Lung (tissue), 11 donors: ENCODE measurements at regions not wholly inside any gene's neighbourhood (a gene's known extent, or its start where the extent isn't known, plus 50 kb on each side); places are given as distances from the start of the nearest gene placed in this dataset.

ENCODE experiments used
- ATAC-seq: fragments of 200-7000 bp; cut with Tn5 transposase; one replicate; pipeline ENCODE4 v1.9.1; 2020; ENCODE audit warnings: moderate number of reproducible peaks; ENCODE audit not compliant: insufficient read depth, low FRiP score
- DNase-seq, 3 donors: peaks; one replicate each; pipeline ENCODE4 v3.0.0-alpha.2; 2013 to 2017
- H3K27ac ChIP-seq, 2 donors: one replicate each; pipeline ENCODE4 v1.5.1; 2013; ENCODE audit warnings: mild to moderate bottlenecking in 2 of 2, moderate library complexity in 2 of 2, control low read depth in 1 of 2, inconsistent platforms in 1 of 2, low read depth in 1 of 2, low read length in 1 of 2
- H3K27me3 ChIP-seq, 3 donors: one replicate each; pipeline ENCODE4 v1.5.1; 2013; ENCODE audit warnings: low read length in 2 of 3; ENCODE audit not compliant: control insufficient read depth in 3 of 3, insufficient read depth in 3 of 3
- H3K36me3 ChIP-seq, 4 donors: one replicate each; pipeline ENCODE4 v1.5.1; 2013; ENCODE audit warnings: low read length in 4 of 4, mild to moderate bottlenecking in 1 of 4, moderate library complexity in 1 of 4; ENCODE audit not compliant: control insufficient read depth in 4 of 4, insufficient read depth in 4 of 4
- H3K4me1 ChIP-seq, 5 donors: one replicate each; pipeline ENCODE4 v1.5.1; 2013; ENCODE audit warnings: low read length in 5 of 5, mild to moderate bottlenecking in 2 of 5, moderate library complexity in 1 of 5; ENCODE audit not compliant: control insufficient read depth in 5 of 5, insufficient read depth in 5 of 5
- H3K4me3 ChIP-seq: one replicate; pipeline ENCODE4 v1.5.1; 2013; ENCODE audit warnings: mild to moderate bottlenecking, control low read depth, moderate library complexity
- H3K9ac ChIP-seq, 2 donors: one replicate each; pipeline ENCODE4 v1.5.1; 2013; ENCODE audit warnings: low read length in 2 of 2, control low read depth in 1 of 2; ENCODE audit not compliant: insufficient read depth in 1 of 2
- H3K9me3 ChIP-seq, 4 donors: one replicate each; pipeline ENCODE4 v1.5.1; 2013; ENCODE audit warnings: low read length in 3 of 4, mild to moderate bottlenecking in 1 of 4, moderate library complexity in 1 of 4; ENCODE audit not compliant: control insufficient read depth in 4 of 4, insufficient read depth in 3 of 4
- WGBS, 2 donors: extraction: QIAGEN DNeasy Blood & Tissue Kit; methylation state at CpG; one replicate each; pipeline ENCODE4 v1.1.7; 2013; 5-methylcytosine and 5-hydroxymethylcytosine counted together
- TF ChIP-seq, protein P1 (sequence below): IDR thresholded peaks from 2 replicates; pipeline ENCODE4 v1.5.1; 2012; ENCODE audit warnings: mild to moderate bottlenecking; ENCODE audit errors: control extremely low read depth, extremely low read depth
- donor health status: control.
- donor health status: control.
- donor health status: Bipolar disorder and iron deficiency.
- donor health status: healthy.
- donor health status: DM: yes; HTN: yes; CAD: no.

DNA sequence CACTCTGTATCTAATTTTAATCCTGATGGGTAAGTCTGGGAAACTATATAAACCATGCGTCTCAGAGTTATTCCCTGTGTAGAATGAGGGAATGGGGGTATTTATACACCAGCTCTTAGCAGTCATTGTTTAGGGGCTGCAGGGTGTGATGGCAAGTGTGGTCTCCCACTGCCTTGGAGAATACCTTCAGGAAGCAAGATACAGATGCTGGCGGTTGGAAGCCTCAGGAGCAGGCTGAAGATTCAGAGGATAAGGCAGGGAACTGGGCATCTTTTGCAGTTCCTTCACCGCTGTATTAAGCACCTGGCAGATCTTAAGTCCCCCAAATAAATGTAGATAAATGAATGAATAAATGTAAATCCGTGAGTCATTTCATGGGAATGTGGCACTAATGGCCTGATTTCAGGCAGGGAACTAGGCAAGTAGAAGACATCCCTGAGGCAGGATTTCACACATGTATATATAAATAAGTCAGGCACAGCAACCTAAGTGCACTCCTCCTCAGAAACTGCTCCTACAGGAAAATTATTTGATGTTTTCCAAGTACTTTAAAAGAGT is 209.2 kb upstream of the GADL1 start:
- no peak for ATAC-seq

DNA sequence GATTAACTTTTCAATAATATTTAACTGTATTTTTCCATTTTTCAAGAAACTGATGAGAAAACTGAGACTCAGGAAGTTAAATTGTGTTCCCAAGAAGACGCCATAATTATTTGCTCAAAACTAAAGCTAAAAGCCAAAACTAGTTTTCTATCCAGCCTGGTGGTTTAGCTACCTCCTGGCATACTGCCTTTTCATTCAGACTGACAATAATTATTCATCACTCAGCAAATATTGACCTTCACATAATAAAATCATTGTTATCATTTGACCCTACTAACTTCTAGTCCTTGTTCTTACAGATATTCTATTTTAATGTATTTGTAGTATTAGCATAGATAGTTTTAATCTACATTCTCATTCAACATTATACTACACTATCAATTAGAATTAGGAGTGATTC is 210.6 kb upstream of the GADL1 start:
- no peaks in the 10 kb centered on the region for H3K4me1 ChIP-seq
- TF ChIP-seq, protein P1, sequence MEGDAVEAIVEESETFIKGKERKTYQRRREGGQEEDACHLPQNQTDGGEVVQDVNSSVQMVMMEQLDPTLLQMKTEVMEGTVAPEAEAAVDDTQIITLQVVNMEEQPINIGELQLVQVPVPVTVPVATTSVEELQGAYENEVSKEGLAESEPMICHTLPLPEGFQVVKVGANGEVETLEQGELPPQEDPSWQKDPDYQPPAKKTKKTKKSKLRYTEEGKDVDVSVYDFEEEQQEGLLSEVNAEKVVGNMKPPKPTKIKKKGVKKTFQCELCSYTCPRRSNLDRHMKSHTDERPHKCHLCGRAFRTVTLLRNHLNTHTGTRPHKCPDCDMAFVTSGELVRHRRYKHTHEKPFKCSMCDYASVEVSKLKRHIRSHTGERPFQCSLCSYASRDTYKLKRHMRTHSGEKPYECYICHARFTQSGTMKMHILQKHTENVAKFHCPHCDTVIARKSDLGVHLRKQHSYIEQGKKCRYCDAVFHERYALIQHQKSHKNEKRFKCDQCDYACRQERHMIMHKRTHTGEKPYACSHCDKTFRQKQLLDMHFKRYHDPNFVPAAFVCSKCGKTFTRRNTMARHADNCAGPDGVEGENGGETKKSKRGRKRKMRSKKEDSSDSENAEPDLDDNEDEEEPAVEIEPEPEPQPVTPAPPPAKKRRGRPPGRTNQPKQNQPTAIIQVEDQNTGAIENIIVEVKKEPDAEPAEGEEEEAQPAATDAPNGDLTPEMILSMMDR, result no peak
- no peak for ATAC-seq
- no peaks in the 10 kb centered on the region for H3K36me3 ChIP-seq
- H3K9ac ChIP-seq, result no peak overlapping the region
- H3K9me3 ChIP-seq, result no peaks in the 10 kb centered on the region
- WGBS, 2 donors, result 94 to 95% methylated on average over 1 of the region's 1 CpG
- no peak overlapping the region for H3K27ac ChIP-seq
- no peak for DNase-seq
- H3K27me3 ChIP-seq, result no peaks in the 10 kb centered on the region
- no peak overlapping the region for H3K4me3 ChIP-seq

More for the DNA sequence above, 209.2 kb upstream of the GADL1 start:
- TF ChIP-seq, protein P1, result no peak
- Histone ChIP-seq H3K27ac (no peak overlapping the region), H3K36me3 (no peaks in the 10 kb centered on the region), H3K9ac (no peak overlapping the region), H3K9me3 (no peaks in the 10 kb centered on the region), H3K4me1 (no peaks in the 10 kb centered on the region), H3K4me3 (no peak overlapping the region), H3K27me3 (no peaks in the 10 kb centered on the region)
- 95 to 96% methylated on average over 4 of the region's 4 CpGs for WGBS, 2 donors
- no peak for DNase-seq

DNA sequence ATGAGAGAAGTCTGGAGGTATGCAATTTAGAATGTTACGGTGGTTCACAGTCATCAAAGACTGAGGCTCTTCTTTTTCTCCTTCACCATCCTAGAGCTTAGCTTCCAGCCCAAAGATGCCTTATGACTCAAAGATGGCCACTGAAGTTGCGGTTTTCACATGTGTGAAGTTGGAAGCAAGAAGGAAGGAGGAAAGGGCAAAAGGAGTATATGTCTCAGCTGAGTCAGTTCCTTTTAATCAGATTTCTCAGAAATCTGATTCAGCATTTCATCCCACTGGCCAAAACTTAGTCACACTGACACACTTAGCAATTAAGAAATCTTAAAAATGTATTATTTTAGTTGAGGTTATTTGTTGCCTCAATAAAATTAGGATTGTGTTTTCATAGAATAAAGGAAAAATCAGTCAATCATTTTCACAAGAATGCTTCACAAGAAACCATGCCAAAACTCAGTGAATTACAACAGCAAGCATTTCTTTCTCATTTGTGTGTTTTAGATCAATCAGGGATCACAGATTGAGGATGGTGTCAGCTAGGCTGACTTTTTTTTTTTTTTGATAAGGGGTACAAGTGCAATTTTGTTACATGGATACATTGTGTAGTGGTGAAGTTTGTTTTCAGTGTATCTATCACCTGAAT is 211.1 kb upstream of the GADL1 start:
- TF ChIP-seq, protein P1, result no peak
- no peaks in the 10 kb centered on the region for H3K9me3 ChIP-seq
- no peak overlapping the region for H3K27ac ChIP-seq
- no peak for DNase-seq
- no peaks in the 10 kb centered on the region for H3K27me3 ChIP-seq
- no peak overlapping the region for H3K4me3 ChIP-seq
- no peaks in the 10 kb centered on the region for H3K4me1 ChIP-seq
- H3K9ac ChIP-seq, result no peak overlapping the region
- ATAC-seq, result no peak
- 64 to 80% methylated on average over 2 of the region's 2 CpGs for WGBS, 2 donors
- no peaks in the 10 kb centered on the region for H3K36me3 ChIP-seq

DNA sequence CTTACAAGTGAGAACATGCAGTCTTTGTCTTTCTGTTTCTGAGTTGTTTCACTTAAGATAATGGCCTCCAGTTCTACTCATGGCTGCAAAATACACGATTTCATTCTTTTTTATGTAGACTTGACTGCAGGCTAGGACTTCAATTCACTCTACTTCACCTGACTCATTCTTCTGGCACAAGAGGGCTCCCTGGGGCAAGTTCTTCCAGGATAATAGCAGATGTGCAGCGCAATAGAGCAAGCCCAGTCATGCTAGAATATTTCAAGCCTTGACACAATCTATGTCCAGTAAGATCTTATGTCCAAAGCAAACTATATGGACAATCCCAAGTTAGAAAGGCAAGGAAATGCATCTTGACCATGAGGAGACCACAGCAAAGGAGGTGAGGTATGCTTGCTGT is 211.7 kb upstream of the GADL1 start:
- Histone ChIP-seq H3K9me3 (no peaks in the 10 kb centered on the region), H3K27ac (no peak overlapping the region), H3K27me3 (no peaks in the 10 kb centered on the region), H3K9ac (no peak overlapping the region), H3K4me3 (no peak overlapping the region), H3K36me3 (no peaks in the 10 kb centered on the region), H3K4me1 (no peaks in the 10 kb centered on the region)
- DNase-seq (no peak), ATAC-seq (no peak)
- TF ChIP-seq, protein P1, result no peak
- WGBS, 2 donors, result 91 to 96% methylated on average over 2 of the region's 2 CpGs
